CD14-positive monocyte (primary cell): ENCODE measurements at regions not wholly inside any gene's neighbourhood (a gene's known extent, or its start where the extent isn't known, plus 50 kb on each side); places are given as distances from the start of the nearest gene placed in this dataset.

Source experiments
- DNase-seq, 3 donors: peaks; one replicate each; pipeline ENCODE4 v3.0.0-alpha.2; 2011 to 2022
- H2AFZ ChIP-seq: 2 replicates; pipeline ENCODE4 v1.6.0; 2012; ENCODE audit warnings: mild to moderate bottlenecking, low read depth, low read length, inconsistent platforms; ENCODE audit not compliant: insufficient read depth, poor library complexity, severe bottlenecking
- H3K27ac ChIP-seq, 2 donors: 1 replicate in 1 of 2; 2 replicates in 1 of 2; pipeline ENCODE4 v1.5.1; 2012 to 2013; ENCODE audit warnings: low read length in 2 of 2, control low read depth in 1 of 2, inconsistent platforms in 1 of 2, low read depth in 1 of 2, mild to moderate bottlenecking in 1 of 2
- H3K27me3 ChIP-seq, 2 donors: one replicate each; pipeline versions ENCODE4 v1.6.0 to v1.6.1; 2011 to 2013; ENCODE audit warnings: low read length in 2 of 2; ENCODE audit not compliant: control insufficient read depth in 2 of 2, insufficient read depth in 2 of 2
- H3K36me3 ChIP-seq, 2 donors: replicated peaks in 1 of 2; 1 replicate in 1 of 2; 2 replicates in 1 of 2; pipeline versions ENCODE4 v1.5.1 to v1.6.1; 2012 to 2013; ENCODE audit warnings: low read length in 2 of 2, control low read depth in 1 of 2, inconsistent platforms in 1 of 2, mild to moderate bottlenecking in 1 of 2; ENCODE audit not compliant: insufficient read depth in 2 of 2, control insufficient read depth in 1 of 2
- H3K4me1 ChIP-seq, 2 donors: 1 replicate in 1 of 2; 2 replicates in 1 of 2; pipeline versions ENCODE4 v1.5.1 to v1.6.1; 2012 to 2013; ENCODE audit warnings: low read length in 2 of 2, control low read depth in 1 of 2, inconsistent platforms in 1 of 2, mild to moderate bottlenecking in 1 of 2, moderate library complexity in 1 of 2; ENCODE audit not compliant: insufficient read depth in 2 of 2, control insufficient read depth in 1 of 2
- H3K4me2 ChIP-seq: replicated peaks from 2 replicates; pipeline ENCODE3; 2012; ENCODE audit warnings: low read length, moderate library complexity, mild to moderate bottlenecking; ENCODE audit not compliant: poor library complexity, severe bottlenecking; ENCODE audit errors: extremely low read depth
- H3K4me3 ChIP-seq, 3 experiments: fragments of 200-600 bp in 1 of 3; sonication (generic) in 1 of 3; replicated peaks in 1 of 3; 1 replicate in 2 of 3; 2 replicates in 1 of 3; pipeline ENCODE4 v1.5.1; 2011 to 2013; ENCODE audit warnings: low read length in 3 of 3, mild to moderate bottlenecking in 3 of 3, control low read depth in 2 of 3, low read depth in 2 of 3, inconsistent platforms in 1 of 3, moderate library complexity in 1 of 3
- H3K79me2 ChIP-seq: 2 replicates; pipeline ENCODE4 v1.6.0; 2012; ENCODE audit warnings: mild to moderate bottlenecking, control low read depth, inconsistent platforms, low read length, moderate library complexity; ENCODE audit not compliant: insufficient read depth
- H3K9ac ChIP-seq: 2 replicates; pipeline ENCODE4 v1.6.0; 2017; ENCODE audit warnings: low read length, mild to moderate bottlenecking; ENCODE audit not compliant: insufficient read depth, poor library complexity, severe bottlenecking
- H3K9me3 ChIP-seq, 2 donors: replicated peaks in 1 of 2; 1 replicate in 1 of 2; 2 replicates in 1 of 2; pipeline versions ENCODE4 v1.5.1 to v1.6.1; 2012 to 2013; ENCODE audit warnings: low read length in 2 of 2, control low read depth in 1 of 2; ENCODE audit not compliant: control insufficient read depth in 1 of 2, insufficient read depth in 1 of 2
- H4K20me1 ChIP-seq: 2 replicates; pipeline ENCODE4 v1.6.0; 2012; ENCODE audit warnings: mild to moderate bottlenecking, low read length, control low read depth, moderate library complexity; ENCODE audit not compliant: insufficient read depth
- H3K27ac Mint-ChIP-seq, 7 donors: one replicate each; pipeline ENCODE4 v1.8.0; 2020; ENCODE audit warnings: mild to moderate bottlenecking in 7 of 7, mixed read lengths in 7 of 7, moderate library complexity in 6 of 7, inconsistent platforms in 2 of 7
- H3K27me3 Mint-ChIP-seq, 3 donors: one replicate each; pipeline ENCODE4 v1.8.0; 2021 to 2022; ENCODE audit warnings: low read depth in 3 of 3, mild to moderate bottlenecking in 3 of 3, mixed read lengths in 3 of 3, moderate library complexity in 3 of 3, inconsistent platforms in 1 of 3
- H3K36me3 Mint-ChIP-seq, 2 donors: one replicate each; pipeline ENCODE4 v1.8.0; 2020; ENCODE audit warnings: mixed read lengths in 2 of 2, inconsistent platforms in 1 of 2, mild to moderate bottlenecking in 1 of 2
- H3K4me1 Mint-ChIP-seq: one replicate; pipeline ENCODE4 v1.8.0; 2020; ENCODE audit warnings: mild to moderate bottlenecking, mixed read lengths
- H3K4me3 Mint-ChIP-seq, 2 donors: one replicate each; pipeline ENCODE4 v1.8.0; 2020; ENCODE audit warnings: mild to moderate bottlenecking in 2 of 2, mixed read lengths in 2 of 2, moderate library complexity in 1 of 2
- H3K9me3 Mint-ChIP-seq, 7 donors: one replicate each; pipeline ENCODE4 v1.8.0; 2020 to 2022; ENCODE audit warnings: mixed read lengths in 7 of 7, mild to moderate bottlenecking in 6 of 7, moderate library complexity in 6 of 7, inconsistent platforms in 2 of 7
- WGBS: methylation state at CpG from one replicate; pipeline ENCODE4 v1.1.5; 2013; ENCODE audit warnings: missing lambda C conversion rate; ENCODE audit not compliant: insufficient coverage; 5-methylcytosine and 5-hydroxymethylcytosine counted together
- intact Hi-C, 2 donors: fragments of 100-400 bp; cut with micrococcal nuclease; formaldehyde crosslinking; loops; one replicate each; pipeline versions ENCODE4 v1.15.0 to v1.15.1; 2023
- TF ChIP-seq, protein P1 (sequence below): fragments of 200-600 bp; IDR thresholded peaks from one replicate; pipeline ENCODE4 v1.8.0; 2022; ENCODE audit warnings: antibody characterized with exemption, mild to moderate bottlenecking

- Mint-ChIP-seq H3K36me3 (no peaks in the 10 kb centered on the region), H3K27ac (no peak overlapping the region), H3K27me3 (peaks cover 11 to 18% (median 16%) of the 10 kb centered on the region in 3 donors), H3K9me3 (peaks cover 0 to 3% (median 2%) of the 10 kb centered on the region in 7 donors), H3K4me3 (no peak overlapping the region), H3K4me1 (no peaks in the 10 kb centered on the region)
- intact Hi-C loops: no loop called here
- Histone ChIP-seq H3K9ac (no peak overlapping the region), H3K27me3 (peaks cover 0 to 5% of the 10 kb centered on the region in 2 donors), H3K79me2 (no peaks in the 10 kb centered on the region), H4K20me1 (no peaks in the 10 kb centered on the region), H3K4me3 (no peak overlapping the region), H3K36me3 (no peaks in the 10 kb centered on the region), H3K9me3 (no peaks in the 10 kb centered on the region), H2AFZ (no peak overlapping the region), H3K4me2 (no peak overlapping the region), H3K27ac (no peak overlapping the region), H3K4me1 (no peaks in the 10 kb centered on the region)
- TF ChIP-seq, protein P1, sequence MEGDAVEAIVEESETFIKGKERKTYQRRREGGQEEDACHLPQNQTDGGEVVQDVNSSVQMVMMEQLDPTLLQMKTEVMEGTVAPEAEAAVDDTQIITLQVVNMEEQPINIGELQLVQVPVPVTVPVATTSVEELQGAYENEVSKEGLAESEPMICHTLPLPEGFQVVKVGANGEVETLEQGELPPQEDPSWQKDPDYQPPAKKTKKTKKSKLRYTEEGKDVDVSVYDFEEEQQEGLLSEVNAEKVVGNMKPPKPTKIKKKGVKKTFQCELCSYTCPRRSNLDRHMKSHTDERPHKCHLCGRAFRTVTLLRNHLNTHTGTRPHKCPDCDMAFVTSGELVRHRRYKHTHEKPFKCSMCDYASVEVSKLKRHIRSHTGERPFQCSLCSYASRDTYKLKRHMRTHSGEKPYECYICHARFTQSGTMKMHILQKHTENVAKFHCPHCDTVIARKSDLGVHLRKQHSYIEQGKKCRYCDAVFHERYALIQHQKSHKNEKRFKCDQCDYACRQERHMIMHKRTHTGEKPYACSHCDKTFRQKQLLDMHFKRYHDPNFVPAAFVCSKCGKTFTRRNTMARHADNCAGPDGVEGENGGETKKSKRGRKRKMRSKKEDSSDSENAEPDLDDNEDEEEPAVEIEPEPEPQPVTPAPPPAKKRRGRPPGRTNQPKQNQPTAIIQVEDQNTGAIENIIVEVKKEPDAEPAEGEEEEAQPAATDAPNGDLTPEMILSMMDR: no peak
- WGBS: 89% methylated on average over 16 of the region's 17 CpGs
- DNase-seq: no peak
Measured at GRCh38 chr9:96085491-96086143, 210.1 kb downstream of the ERCC6L2 start.

DNA sequence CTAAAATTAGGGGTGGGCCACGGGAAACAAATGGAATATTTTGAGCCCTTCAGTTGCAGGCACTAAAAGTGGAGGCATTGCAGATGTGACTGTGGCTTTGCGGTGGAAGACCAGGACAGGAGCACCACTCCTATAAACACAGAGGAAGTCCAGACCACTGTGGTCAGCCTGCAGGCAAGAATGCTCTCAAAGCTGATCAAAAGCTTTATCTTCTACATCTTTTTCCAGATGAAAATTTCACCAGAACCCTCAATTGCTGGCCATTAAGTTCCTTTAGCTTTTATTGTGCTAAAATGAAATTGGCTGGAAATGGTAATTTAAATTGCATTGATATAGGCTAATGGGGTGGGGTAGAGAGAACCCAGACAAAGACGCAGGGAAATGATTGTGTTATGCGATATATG is 208.8 kb downstream of the ERCC6L2 start:
- Mint-ChIP-seq H3K4me3 (no peak overlapping the region), H3K4me1 (no peaks in the 10 kb centered on the region), H3K36me3 (no peaks in the 10 kb centered on the region), H3K27me3 (peaks cover 11 to 18% (median 18%) of the 10 kb centered on the region in 3 donors), H3K27ac (no peak overlapping the region), H3K9me3 (peaks cover 0 to 4% (median 0%) of the 10 kb centered on the region in 7 donors)
- no peaks in the 10 kb centered on the region for H3K9me3 ChIP-seq
- DNase-seq: no peak
- H3K36me3 ChIP-seq: no peaks in the 10 kb centered on the region
- no peak overlapping the region for H3K9ac ChIP-seq
- H3K27me3 ChIP-seq: peaks cover 0 to 5% of the 10 kb centered on the region in 2 donors
- no peak overlapping the region for H2AFZ ChIP-seq
- no peak overlapping the region for H3K4me2 ChIP-seq
- H3K79me2 ChIP-seq: no peaks in the 10 kb centered on the region
- TF ChIP-seq, protein P1: no peak
- no peaks in the 10 kb centered on the region for H4K20me1 ChIP-seq
- 83% methylated on average over 1 of the region's 4 CpGs for WGBS
- H3K4me3 ChIP-seq: no peak overlapping the region
- no peaks in the 10 kb centered on the region for H3K4me1 ChIP-seq
- no peak overlapping the region for H3K27ac ChIP-seq
- intact Hi-C loops: no loop called here
